AG10803 (cell line): ENCODE measurements at regions not wholly inside any gene's neighbourhood (a gene's known extent, or its start where the extent isn't known, plus 50 kb on each side); places are given as distances from the start of the nearest gene placed in this dataset.

ENCODE experiments used
- DNase-seq: peaks from one replicate; pipeline ENCODE4 v3.0.0; 2010; ENCODE audit warnings: low read depth
- H3K4me3 ChIP-seq: 2 replicates; pipeline ENCODE4 v1.5.1; 2011; ENCODE audit warnings: mild to moderate bottlenecking, low read length, control low read depth
- TF ChIP-seq, protein P1 (sequence below): conservative IDR thresholded peaks from 2 replicates; pipeline ENCODE4 v1.5.1; 2011; ENCODE audit warnings: mild to moderate bottlenecking, low read length, control low read depth, inconsistent platforms

DNA sequence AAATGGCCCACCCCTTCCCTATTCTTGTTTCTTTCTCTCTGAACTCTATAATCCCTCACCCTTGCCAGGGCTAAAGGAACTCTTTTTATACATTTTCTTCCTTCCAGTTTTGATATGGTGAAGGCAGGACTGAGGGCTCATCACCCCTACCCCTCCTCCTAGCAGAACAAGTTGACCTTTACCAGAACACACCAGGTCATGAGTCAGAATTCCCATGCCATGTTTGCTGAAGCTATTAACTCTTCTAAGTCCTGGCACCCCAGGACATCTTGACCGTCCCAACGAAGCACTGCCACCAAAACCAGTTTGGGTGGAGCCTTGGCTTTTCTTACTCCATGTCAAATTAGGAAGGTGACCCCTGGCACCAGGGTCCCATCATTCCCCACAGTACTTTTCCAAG is 57.5 kb upstream of the DYNLT3 start:
- no peak overlapping the region for H3K4me3 ChIP-seq
- DNase-seq: no peak
- TF ChIP-seq, protein P1, sequence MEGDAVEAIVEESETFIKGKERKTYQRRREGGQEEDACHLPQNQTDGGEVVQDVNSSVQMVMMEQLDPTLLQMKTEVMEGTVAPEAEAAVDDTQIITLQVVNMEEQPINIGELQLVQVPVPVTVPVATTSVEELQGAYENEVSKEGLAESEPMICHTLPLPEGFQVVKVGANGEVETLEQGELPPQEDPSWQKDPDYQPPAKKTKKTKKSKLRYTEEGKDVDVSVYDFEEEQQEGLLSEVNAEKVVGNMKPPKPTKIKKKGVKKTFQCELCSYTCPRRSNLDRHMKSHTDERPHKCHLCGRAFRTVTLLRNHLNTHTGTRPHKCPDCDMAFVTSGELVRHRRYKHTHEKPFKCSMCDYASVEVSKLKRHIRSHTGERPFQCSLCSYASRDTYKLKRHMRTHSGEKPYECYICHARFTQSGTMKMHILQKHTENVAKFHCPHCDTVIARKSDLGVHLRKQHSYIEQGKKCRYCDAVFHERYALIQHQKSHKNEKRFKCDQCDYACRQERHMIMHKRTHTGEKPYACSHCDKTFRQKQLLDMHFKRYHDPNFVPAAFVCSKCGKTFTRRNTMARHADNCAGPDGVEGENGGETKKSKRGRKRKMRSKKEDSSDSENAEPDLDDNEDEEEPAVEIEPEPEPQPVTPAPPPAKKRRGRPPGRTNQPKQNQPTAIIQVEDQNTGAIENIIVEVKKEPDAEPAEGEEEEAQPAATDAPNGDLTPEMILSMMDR: no peak

DNA sequence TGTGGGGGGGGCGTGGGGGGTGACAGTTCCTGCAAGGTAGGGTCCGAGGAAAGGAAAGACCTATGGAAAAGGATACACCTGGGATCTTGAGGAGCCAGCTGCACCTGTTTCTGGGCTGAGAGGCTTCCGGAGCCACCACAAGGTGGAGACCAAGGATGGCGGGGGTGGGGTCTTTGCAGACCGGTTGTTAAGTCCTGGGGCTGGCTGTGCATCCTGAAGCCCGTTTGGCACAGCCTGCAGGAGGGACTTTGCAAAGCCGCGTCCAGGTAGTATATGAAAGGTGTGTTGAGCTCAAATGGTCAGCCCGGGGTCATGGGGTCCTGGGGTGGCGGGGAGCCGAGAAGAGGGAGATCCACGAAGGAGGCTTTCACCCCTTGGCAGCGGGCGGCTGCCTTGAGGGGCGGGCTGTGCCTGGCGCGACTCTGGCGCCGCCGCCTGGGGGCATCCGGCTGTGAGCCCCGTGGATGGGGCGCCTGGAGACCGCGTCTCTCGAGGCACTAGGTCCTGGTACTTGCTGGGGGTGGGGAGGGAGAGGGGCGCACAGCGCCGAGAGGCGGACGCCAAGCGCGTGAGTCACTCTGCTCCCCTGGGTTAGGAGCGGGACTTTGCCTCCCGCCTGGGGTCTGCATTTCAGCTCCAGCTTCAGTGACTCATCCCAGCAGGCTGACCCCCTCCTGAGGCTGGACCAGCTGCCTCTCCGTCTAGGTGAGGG is 58.2 kb upstream of the DYNLT3 start:
- TF ChIP-seq, protein P1: no peak; the same call in 1 of the 2 replicates
- H3K4me3 ChIP-seq: peak overlapping the region; percentile 22
- peak; percentile 0 for DNase-seq

DNA sequence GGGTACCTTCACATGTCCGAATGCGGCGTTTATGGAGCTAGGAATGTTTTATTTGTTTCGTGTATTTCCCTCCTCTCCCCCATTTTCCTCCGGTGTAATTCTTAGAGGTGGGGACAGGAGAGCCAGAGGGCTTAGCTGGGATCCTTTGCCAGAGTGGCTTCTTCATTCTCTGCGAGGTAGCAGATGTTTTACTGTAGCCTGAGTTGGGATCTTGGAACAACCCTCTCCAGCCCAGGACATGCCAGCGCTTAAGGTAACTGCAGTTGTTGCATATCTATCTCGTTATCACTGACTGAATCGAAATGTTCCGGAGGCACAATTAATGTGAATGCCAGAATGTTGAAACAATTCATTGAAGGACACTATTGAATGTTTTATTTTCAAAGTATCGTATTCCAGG is 59.0 kb upstream of the DYNLT3 start:
- no peak for DNase-seq
- no peak overlapping the region for H3K4me3 ChIP-seq
- TF ChIP-seq, protein P1: no peak

DNA sequence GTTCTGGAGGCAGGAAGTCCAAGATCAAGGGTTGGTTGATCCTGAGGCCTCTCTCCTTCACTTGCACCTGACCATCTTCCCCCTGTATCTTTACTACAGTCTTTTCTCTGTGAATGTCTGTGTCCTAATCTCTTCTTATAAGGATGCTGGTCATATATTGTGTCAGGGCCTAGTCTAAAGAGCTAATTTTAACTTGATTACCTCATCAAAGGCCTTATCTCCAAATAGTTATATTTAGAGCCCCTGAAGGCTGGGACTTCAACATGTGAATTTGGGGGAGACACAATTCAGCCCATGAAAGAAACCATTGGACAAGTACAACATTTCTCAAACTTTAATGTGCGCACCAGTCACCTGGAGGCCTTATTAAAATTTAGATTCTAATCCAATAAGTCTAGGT is 62.8 kb upstream of the DYNLT3 start:
- no peak overlapping the region for H3K4me3 ChIP-seq
- TF ChIP-seq, protein P1: no peak
- DNase-seq: no peak

DNA sequence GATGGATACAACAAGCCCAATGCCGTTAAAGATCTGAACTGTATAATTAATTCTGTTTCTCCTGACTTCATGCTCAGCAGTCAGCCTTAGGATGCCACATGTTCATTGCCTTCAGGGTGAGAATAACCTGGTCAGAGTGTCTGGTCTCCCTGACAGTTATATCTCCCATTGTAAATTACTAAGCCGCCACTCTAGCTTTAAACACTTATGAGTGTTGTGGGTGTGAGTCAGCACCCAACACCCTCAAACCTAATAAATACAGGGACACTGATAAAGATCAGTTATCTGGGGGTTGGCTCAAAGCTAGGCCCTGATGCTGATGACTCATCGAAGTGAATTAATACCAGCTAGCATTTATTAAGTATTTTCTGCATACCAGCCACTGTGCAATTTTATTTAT is 64.9 kb upstream of the DYNLT3 start:
- TF ChIP-seq, protein P1: no peak
- H3K4me3 ChIP-seq: no peak overlapping the region
- peak; percentile 11 for DNase-seq

DNA sequence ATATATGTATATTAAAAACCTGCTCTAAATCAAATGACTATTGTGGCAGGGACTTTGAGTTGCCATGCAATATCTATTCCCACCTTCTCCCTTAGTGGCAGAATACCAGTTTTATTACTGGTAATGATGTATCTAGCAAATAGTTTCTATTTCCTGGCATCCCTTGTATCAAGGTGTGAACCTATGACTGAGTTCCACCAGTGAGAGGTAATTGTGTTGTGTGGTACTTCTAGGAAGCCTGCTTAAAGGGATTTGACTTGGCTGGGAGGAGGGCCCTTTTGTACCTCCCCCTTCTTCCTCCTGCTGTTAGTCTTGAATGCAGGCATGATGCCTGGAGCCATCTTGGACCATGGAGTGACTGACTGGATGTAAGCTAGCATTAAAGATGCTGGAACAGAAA is 65.4 kb upstream of the DYNLT3 start:
- TF ChIP-seq, protein P1: no peak
- H3K4me3 ChIP-seq: no peak overlapping the region
- DNase-seq: no peak

DNA sequence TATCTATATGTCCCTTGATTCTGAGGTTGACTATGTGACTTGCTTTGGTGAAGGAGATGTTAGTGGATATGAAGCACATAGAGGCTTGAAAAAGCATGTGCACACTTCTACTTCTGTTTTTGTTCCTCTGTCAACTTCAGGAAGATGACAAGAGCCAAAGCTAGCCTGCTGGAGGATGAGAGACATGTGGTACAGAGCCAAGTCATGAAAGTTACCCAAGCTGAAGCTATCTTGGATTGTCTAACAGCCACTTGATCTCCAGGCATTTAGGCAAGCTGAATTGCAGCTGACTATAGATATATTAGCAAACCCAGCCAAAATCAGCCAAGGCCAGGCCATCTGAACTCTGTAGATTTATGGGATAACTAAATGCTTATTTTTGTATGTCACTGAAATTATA is 70.8 kb upstream of the DYNLT3 start:
- DNase-seq: no peak
- TF ChIP-seq, protein P1: no peak
- H3K4me3 ChIP-seq: no peak overlapping the region
